ENCODE measurements at regions not wholly inside any gene's neighbourhood (a gene's known extent, or its start where the extent isn't known, plus 50 kb on each side); places are given as distances from the start of the nearest gene placed in this dataset.

DNA sequence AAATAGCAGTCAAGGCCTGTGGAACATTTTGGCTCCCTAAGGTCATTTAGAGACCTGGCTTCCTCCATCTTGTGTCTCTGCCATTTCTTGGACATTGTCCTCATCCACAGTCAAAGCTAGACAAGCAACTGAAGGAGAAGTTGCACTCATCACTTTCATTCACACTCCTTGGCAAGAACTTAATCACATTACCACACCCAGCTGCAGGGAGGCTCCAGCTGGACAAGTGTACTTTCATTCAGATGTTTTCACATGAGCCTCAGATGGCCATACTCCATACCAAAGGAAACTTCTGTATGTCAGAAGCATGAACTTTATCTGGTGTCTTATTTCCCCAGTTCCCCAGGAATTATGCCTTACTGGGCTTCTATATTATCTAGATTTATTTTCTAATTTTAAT is 537.4 kb downstream of the TMEM135 start:
- TF ChIP-seq POLR2A (IDR thresholded peaks at IDR 0.05) (no peak), CTCF (IDR thresholded peaks at IDR 0.05) (no peak)

Data from lower leg skin (tissue), 3 donors.